ENCODE measurements at regions not wholly inside any gene's neighbourhood (a gene's known extent, or its start where the extent isn't known, plus 50 kb on each side); places are given as distances from the start of the nearest gene placed in this dataset.
"Not testable (repeated sequence)": the region's sequence is repeated elsewhere in the genome, so short reads cannot be mapped to it uniquely, and the experiment has no call there.

- no peak for DNase-seq (ENCODE audit: low read depth)
These were observed 90.3 kb upstream of the CDH2 start for GRCh38 chr18:28267276-28267675.

GRCh38 chr18:28256166-28256565 lies 79.2 kb upstream of the CDH2 start:
- DNase-seq (ENCODE audit: low read depth): no peak

- DNase-seq (ENCODE audit: low read depth): no peak
These were observed 71.7 kb upstream of the CDH2 start for GRCh38 chr18:28248653-28249052.

GRCh38 chr18:28240626-28241025 lies 63.7 kb upstream of the CDH2 start:
- not testable (repeated sequence) for DNase-seq (ENCODE audit: low read depth)

- no peak for DNase-seq (ENCODE audit: low read depth)
These were observed 59.6 kb upstream of the CDH2 start for GRCh38 chr18:28236487-28236886.

All from GM04503 (cell line).